ENCODE measurements at regions not wholly inside any gene's neighbourhood (a gene's known extent, or its start where the extent isn't known, plus 50 kb on each side); places are given as distances from the start of the nearest gene placed in this dataset.

- TF ChIP-seq CTCF (IDR thresholded peaks at IDR 0.05; ENCODE audit: extremely low read depth, missing control alignments): no peak
- no peak for DNase-seq (ENCODE audit: low spot score)
These were observed 336.5 kb downstream of the TMEM135 start for GRCh38 chr11:87374038-87374807.

Measured in GM20000 (cell line).